ENCODE measurements at regions not wholly inside any gene's neighbourhood (a gene's known extent, or its start where the extent isn't known, plus 50 kb on each side); places are given as distances from the start of the nearest gene placed in this dataset.

- no peaks in the 10 kb centered on the region for H3K79me2 ChIP-seq (ENCODE audit: control insufficient read depth, insufficient read depth, low read length)
- 60% methylated on average over 1 of the region's 2 CpGs for WGBS (ENCODE audit: insufficient coverage)
- POLR2A ChIA-PET = no interaction called here
- no peaks in the 10 kb centered on the region for H3K36me3 ChIP-seq (replicated peaks in 1 of 2; ENCODE audit: control extremely low read depth in 1 of 2, control insufficient read depth in 1 of 2, extremely low read depth in 1 of 2, insufficient read depth in 2 of 2, low read length in 1 of 2)
- intact Hi-C loops (cut with micrococcal nuclease) = no loop called here
- no peaks in the 10 kb centered on the region for H4K20me1 ChIP-seq (ENCODE audit: control insufficient read depth, insufficient read depth, low read length, poor library complexity, severe bottlenecking)
- no peak overlapping the region for H3K27ac ChIP-seq (ENCODE audit: low read length in 2 of 2)
- Mint-ChIP-seq H3K4me3 (no peak overlapping the region), H3K27ac (no peak overlapping the region), H3K4me1 (no peaks in the 10 kb centered on the region), H3K27me3 (no peaks in the 10 kb centered on the region), H3K9me3 (ENCODE audit: insufficient read depth) (no peaks in the 10 kb centered on the region)
- no peak overlapping the region for H3K9ac ChIP-seq (ENCODE audit: low read length)
- no peak overlapping the region for H2AFZ ChIP-seq (ENCODE audit: insufficient read depth, low read depth, low read length, poor library complexity, severe bottlenecking)
- ATAC-seq (ENCODE audit: low read depth) (no peak), DNase-seq (no peak)
- no peak overlapping the region for H3K4me2 ChIP-seq (replicated peaks; ENCODE audit: low read depth, low read length, poor library complexity, severe bottlenecking)
- no peaks in the 10 kb centered on the region for H3K27me3 ChIP-seq (replicated peaks in 1 of 4; ENCODE audit: control extremely low read depth in 1 of 4, control insufficient read depth in 3 of 4, insufficient read depth in 4 of 4, low read length in 3 of 4)
- no peak overlapping the region for H3K4me3 ChIP-seq (ENCODE audit: control extremely low read depth in 1 of 5, extremely low read depth in 1 of 5, insufficient read depth in 1 of 5, low read depth in 2 of 5, low read length in 4 of 5)
- no peak for TF ChIP-seq EZH2 (IDR thresholded peaks at IDR 0.05; ENCODE audit: borderline replicate concordance, insufficient read depth, low read depth, low read length, poor library complexity, severe bottlenecking)
- no peak for TF ChIP-seq CTCF (IDR thresholded peaks at IDR 0.05)
- no peaks in the 10 kb centered on the region for H3K9me3 ChIP-seq (ENCODE audit: control extremely low read depth in 1 of 3, control insufficient read depth in 2 of 3, insufficient read depth in 1 of 3, low read length in 2 of 3)
- no peaks in the 10 kb centered on the region for H3K4me1 ChIP-seq (ENCODE audit: control insufficient read depth in 2 of 2, insufficient read depth in 2 of 2, low read length in 2 of 2)
- CTCF ChIA-PET = no interaction called here
These were observed 713.7 kb upstream of the EPHA7 start for GRCh38 chr6:94133106-94133505.

GRCh38 chr6:94131271-94131670 is 711.9 kb upstream of the EPHA7 start:
- H3K27me3 Mint-ChIP-seq = no peaks in the 10 kb centered on the region
- H3K4me1 Mint-ChIP-seq = no peaks in the 10 kb centered on the region
- no peak overlapping the region for H3K4me2 ChIP-seq (replicated peaks; ENCODE audit: low read depth, low read length, poor library complexity, severe bottlenecking)
- 90% methylated on average over 2 of the region's 2 CpGs for WGBS (ENCODE audit: insufficient coverage)
- no peaks in the 10 kb centered on the region for H4K20me1 ChIP-seq (ENCODE audit: control insufficient read depth, insufficient read depth, low read length, poor library complexity, severe bottlenecking)
- intact Hi-C loops (cut with micrococcal nuclease) = no loop called here
- TF ChIP-seq CTCF (IDR thresholded peaks at IDR 0.05) (no peak), EZH2 (IDR thresholded peaks at IDR 0.05; ENCODE audit: borderline replicate concordance, insufficient read depth, low read depth, low read length, poor library complexity, severe bottlenecking) (no peak)
- ChIA-PET POLR2A (no interaction called here), CTCF (no interaction called here)
- DNase-seq (no peak), ATAC-seq (ENCODE audit: low read depth) (no peak)
- H3K36me3 ChIP-seq (replicated peaks in 1 of 2; ENCODE audit: control extremely low read depth in 1 of 2, control insufficient read depth in 1 of 2, extremely low read depth in 1 of 2, insufficient read depth in 2 of 2, low read length in 1 of 2) = no peaks in the 10 kb centered on the region
- no peaks in the 10 kb centered on the region for H3K27me3 ChIP-seq (replicated peaks in 1 of 4; ENCODE audit: control extremely low read depth in 1 of 4, control insufficient read depth in 3 of 4, insufficient read depth in 4 of 4, low read length in 3 of 4)
- no peaks in the 10 kb centered on the region for H3K4me1 ChIP-seq (ENCODE audit: control insufficient read depth in 2 of 2, insufficient read depth in 2 of 2, low read length in 2 of 2)
- H3K9me3 Mint-ChIP-seq (ENCODE audit: insufficient read depth) = no peaks in the 10 kb centered on the region
- H3K9me3 ChIP-seq (ENCODE audit: control extremely low read depth in 1 of 3, control insufficient read depth in 2 of 3, insufficient read depth in 1 of 3, low read length in 2 of 3) = no peaks in the 10 kb centered on the region
- no peak overlapping the region for H3K27ac ChIP-seq (ENCODE audit: low read length in 2 of 2)
- H3K9ac ChIP-seq (ENCODE audit: low read length) = no peak overlapping the region
- no peak overlapping the region for H3K4me3 ChIP-seq (ENCODE audit: control extremely low read depth in 1 of 5, extremely low read depth in 1 of 5, insufficient read depth in 1 of 5, low read depth in 2 of 5, low read length in 4 of 5)
- no peak overlapping the region for H2AFZ ChIP-seq (ENCODE audit: insufficient read depth, low read depth, low read length, poor library complexity, severe bottlenecking)
- no peak overlapping the region for H3K4me3 Mint-ChIP-seq
- no peak overlapping the region for H3K27ac Mint-ChIP-seq
- no peaks in the 10 kb centered on the region for H3K79me2 ChIP-seq (ENCODE audit: control insufficient read depth, insufficient read depth, low read length)

Measured in B cell (primary cell).